WI38 (cell line): ENCODE measurements at regions not wholly inside any gene's neighbourhood (a gene's known extent, or its start where the extent isn't known, plus 50 kb on each side); places are given as distances from the start of the nearest gene placed in this dataset.

Source experiments
- H3K4me3 ChIP-seq: 2 replicates; pipeline ENCODE4 v1.5.1; 2011; ENCODE audit warnings: low read depth, mild to moderate bottlenecking, control low read depth, low read length
- CTCF ChIP-seq: IDR thresholded peaks from 2 replicates; pipeline ENCODE4 v1.5.1; 2012; ENCODE audit warnings: low read depth, mild to moderate bottlenecking, control low read depth, low read length

GRCh38 chr10:123529146-123529760 is 136.9 kb upstream of the GPR26 start:
- no peak overlapping the region for H3K4me3 ChIP-seq
- no peak for TF ChIP-seq CTCF

- no peak overlapping the region for H3K4me3 ChIP-seq
- TF ChIP-seq CTCF = no peak
These were observed 135.8 kb upstream of the GPR26 start for GRCh38 chr10:123530166-123530870.

- H3K4me3 ChIP-seq = no peak overlapping the region
- no peak for TF ChIP-seq CTCF
These were observed 130.8 kb upstream of the GPR26 start for GRCh38 chr10:123535386-123535785.

- TF ChIP-seq CTCF = no peak
- H3K4me3 ChIP-seq = no peak overlapping the region
These were observed 129.8 kb upstream of the GPR26 start for GRCh38 chr10:123536176-123536845.

GRCh38 chr10:123537188-123537961 is 128.8 kb upstream of the GPR26 start:
- TF ChIP-seq CTCF = no peak
- no peak overlapping the region for H3K4me3 ChIP-seq

- no peak overlapping the region for H3K4me3 ChIP-seq
These were observed 127.5 kb upstream of the GPR26 start for GRCh38 chr10:123538401-123539320.

More at GRCh38 chr10:123538401-123539320, 127.5 kb upstream of the GPR26 start:
- TF ChIP-seq CTCF = no peak
